HG03064 (cell line): ENCODE measurements at regions not wholly inside any gene's neighbourhood (a gene's known extent, or its start where the extent isn't known, plus 50 kb on each side); places are given as distances from the start of the nearest gene placed in this dataset.
"Not testable (repeated sequence)": the region's sequence is repeated elsewhere in the genome, so short reads cannot be mapped to it uniquely, and the experiment has no call there.

Experiments
- ATAC-seq: cut with Tn5 transposase; IDR thresholded peaks from one replicate; pipeline ENCODE4 v1.9.1; 2021; ENCODE audit warnings: low read depth; ENCODE audit not compliant: unreplicated experiment

DNA sequence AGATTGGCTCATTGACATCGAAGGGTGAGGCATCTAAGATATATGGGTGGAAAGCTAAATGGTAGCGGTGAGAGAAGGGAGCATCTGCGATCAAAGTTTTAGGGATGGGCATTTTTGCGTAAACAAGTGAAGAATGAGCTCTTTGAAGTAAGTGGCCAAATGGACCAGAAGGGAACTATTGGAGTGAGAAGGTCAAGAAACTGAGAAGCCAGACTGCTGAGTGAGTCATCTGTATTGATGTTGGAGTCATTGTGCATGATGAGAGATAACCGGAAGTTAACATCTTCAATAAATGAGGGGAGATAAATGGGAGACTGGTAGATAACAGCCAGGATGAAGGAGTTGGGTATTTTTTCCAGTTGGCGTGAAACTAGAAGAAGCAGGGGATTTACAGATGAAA, 271.9 kb upstream of the PDE3A start:
- no peak for ATAC-seq

DNA sequence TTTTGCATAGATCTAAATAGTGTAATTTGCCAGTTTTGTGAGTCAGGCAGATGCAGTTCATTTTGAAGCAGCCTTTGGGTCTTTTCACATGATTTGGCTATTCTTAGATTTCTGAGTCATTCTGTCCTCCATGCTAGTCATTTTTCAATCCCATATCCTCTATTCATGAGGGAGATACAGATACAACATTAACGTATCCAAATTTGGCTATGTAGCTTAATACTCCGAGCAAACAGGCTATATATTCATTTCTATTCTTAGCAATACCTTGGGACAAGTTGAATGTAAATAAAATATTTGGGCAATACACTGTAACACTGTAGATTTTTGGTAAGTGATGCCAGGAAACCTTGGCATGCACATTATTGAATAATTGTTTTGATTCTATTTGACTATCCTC, 270.7 kb upstream of the PDE3A start:
- no peak for ATAC-seq

DNA sequence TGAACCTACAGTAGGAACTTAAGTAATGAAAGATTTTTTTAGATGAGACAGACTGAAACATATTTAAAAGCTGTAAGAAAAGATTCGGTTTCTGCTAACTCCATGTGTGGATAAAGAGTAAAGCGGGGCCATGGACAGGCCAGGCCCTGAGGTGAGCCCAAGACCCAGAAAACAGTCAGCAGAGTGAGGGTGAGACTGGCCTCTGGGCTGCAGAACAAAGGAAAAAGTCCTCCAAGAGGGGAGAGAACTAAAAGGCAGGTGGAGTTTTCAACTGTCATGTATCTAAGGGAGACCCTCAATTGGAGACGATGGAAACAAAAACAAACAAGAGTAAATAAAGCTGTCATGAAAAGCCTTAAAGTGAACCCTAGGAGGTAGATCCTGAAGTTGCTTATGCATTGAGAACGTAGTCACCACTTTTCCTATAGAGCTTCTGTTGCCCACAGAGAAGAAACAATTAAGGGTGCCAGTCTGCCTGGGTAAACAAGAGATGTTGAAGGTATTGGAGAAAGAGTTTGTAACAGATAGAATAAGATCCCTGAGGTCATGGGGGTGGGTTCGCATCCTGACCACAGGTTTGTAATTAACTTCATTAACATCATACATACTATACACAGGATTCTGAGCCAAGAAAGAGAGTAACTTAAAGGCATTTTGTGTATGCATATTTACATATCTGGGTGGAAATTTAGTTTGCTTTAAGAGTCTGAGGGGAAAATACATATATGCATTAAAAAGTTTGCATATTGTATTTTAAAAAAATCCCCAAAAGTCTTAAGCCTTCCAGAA, 268.7 kb upstream of the PDE3A start:
- no peak for ATAC-seq

DNA sequence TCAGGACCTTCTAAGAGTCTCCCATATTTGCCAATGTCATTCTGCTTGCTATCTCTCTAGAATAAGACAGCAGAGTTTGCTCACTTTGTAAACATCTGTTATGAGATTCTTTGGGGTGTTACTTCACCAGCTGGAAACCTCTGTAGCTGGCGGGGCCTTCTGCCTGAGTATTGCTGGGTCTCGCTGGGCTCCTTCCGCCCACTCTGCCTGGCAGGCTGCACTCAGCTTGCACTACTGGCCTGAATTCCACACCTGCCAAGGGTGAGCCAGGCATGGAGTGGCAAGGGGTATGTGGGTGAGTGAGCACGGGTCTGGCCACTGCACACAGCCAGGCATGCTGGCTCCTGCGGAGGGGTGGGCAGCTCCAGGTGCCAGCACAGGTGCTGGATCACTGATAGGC, 267.3 kb upstream of the PDE3A start:
- no peak for ATAC-seq

DNA sequence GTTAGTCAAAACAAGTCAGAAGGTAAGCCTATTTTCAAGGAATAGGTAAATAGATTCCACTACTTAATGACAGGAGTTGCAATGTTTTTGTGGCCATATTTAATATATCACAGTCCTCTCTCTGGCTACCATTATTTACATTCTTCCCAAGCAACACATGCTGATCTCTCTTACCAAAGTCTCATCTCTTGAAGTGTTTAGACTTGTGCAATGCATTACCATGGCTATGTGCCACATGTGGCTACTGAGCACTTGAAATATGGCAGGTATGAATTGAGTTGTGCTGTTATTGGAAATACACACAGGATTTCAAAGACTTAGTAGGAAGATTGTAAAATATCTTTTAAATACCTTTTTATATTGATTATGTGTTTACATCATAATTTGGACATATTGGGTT, 262.4 kb upstream of the PDE3A start:
- no peak for ATAC-seq

DNA sequence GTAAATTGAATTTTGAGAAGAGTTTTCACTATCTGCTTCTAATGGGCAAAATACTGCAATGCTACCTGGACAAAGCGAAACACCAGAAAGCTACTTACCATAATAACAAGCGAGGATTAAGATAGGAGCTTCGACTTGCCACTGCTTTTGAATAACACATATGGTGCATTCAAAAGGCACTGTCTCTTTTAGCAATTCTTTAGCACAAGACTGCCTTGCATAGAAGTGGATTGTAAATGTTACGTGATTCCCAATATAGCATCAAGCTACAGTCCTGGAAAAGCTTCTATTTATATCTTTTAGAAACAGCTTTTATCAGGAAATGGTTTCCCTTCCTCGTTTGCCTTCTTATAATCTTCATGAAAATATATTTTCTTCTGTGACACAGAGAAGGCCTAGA, 258.7 kb upstream of the PDE3A start:
- ATAC-seq, result no peak

DNA sequence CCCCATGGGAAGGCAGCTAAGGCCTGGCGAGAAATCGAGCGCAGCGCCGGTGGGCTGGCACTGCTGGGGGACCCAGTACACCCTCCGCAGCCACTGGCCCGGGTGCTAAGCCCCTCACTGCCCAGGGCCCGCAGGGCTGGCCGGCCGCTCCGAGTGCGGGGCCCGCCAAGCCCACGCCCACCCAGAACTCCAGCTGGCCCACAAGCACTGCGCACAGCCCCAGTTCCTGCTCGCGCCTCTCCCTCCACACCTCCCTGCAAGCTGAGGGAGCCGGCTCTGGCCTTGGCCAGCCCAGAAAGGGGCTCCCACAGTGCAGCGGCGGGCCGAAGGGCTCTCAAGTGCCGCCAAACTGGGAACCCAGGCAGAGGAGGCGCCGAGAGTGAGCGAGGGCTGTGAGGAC, 253.0 kb upstream of the PDE3A start:
- ATAC-seq, result not testable (repeated sequence)

DNA sequence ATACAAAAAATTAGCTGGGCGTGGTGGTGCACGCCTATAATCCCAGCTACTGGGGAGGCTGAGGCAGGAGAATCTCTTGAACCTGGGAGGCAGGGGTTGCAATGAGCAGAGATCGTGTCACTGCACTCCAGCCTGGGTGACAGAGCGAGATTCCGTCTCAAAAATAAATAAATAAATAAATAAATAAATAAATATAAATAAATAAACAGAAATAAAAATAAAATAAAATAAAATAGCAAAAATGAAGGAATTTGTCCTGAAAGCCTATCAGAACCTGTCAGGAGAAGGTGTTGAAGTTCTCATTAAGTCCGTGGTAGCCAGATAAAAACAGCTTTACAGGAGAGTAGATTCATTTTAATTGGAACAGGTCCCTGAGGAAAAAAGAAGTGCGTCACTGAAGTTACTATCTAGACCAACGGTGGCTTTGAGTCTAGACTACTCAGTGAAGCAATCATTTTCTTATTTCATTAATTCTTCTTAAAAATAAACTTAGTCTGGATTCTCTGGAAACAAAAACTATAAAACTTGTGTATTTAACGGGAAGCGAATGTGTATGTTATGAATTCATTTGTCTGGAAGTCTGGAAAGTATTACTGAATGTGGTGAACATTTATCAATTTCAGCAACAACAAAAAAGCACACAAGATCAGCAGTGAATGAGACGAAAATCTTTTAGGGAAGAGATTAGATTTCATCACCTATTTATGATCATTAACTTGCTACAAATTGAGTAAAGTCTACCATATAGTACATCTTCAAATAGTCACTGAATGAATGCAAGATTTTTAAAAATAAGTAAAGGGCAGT, 248.5 kb upstream of the PDE3A start:
- ATAC-seq, result no peak

DNA sequence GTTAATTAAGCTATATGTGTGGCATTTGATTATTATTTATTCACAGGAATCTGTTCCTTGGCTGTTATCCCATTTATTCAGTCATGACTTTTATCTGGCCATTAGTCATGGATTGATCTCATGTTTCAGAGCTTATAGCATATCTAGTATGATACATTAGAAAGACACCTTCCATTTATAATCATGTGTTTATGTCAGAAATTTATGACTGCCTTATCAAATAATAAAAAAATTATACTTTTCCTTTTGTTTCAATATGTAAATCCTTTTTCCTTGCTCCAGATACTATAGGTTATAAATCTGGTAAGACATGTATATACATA, 248.0 kb upstream of the PDE3A start:
- ATAC-seq, result no peak

DNA sequence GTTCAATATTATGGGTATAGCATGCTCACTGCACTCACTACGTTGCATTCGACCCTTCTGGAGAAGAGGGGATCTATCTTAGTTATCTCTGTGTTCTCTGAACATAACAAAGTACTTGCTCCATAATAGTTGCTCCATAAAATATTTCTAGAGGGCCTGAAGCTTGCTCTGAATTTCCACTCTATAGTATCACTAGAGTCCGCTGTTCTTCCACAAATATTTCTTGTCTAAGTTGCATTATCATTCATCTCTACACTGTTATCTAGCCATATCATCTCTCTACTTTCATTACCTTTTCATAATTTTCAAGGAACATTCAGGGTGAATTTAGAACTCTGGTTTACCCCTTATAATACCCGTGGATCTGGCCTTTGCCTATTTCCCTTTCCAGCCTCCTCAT, 246.1 kb upstream of the PDE3A start:
- ATAC-seq, result no peak

DNA sequence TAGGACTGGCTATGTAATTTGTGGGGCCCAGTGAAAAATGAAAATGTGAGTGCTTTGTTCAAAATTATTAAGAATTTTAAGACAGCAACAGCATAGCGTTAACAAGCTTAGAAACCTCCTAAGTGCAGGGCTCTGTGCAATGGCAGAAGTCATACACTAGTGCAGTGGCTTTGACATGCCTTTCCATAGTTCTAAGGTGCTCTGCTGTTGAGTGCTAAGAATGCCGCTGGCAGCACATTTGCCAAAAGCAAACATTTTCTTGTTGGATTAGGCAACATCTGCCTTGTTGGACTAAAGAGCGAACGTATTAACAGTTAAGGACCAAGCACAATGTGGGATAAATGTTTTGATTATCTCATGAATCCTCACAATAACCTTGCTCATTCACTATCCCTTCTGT, 244.9 kb upstream of the PDE3A start:
- no peak for ATAC-seq

DNA sequence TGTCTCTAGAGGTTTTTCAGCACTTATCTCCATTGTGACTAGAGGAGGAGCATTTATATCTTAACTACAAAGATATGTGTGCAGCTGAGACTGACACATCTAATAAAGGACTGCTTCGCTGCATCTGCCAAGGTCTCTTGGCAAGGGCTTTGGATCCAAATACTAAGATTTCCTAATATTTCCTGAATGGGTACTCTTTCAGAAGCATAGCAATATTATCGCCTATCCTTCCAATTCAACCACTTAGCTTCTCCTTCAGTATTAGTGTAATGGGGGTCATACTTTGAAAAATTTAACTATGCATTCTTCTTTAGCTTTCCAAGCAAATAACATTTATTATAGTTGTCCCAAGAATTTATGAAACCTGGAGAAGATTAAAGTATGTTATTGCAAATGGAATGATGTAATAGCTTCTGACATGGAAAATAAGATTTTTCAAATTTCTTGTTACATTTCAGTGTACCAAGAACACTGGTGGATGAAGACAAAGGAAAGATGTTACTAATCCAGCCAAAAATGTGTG, 243.0 kb upstream of the PDE3A start:
- no peak for ATAC-seq

DNA sequence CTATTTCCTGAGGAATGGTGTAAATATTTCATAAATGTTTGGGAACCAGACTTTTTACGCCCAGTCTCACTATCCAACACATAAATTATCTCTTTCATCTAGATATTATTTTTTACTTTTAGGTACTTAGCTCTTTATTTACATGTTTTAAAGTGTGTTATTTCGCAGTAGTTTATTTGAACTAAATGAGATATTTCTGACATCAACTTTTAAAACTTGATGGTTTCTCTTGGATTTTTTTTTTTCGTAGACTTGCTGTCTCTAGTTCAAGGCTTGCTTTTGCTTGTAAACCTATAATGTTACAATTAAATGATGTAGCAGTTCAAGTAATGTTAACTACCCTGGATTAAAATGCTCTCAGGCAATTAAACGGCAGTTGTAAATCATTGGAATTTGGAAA, 241.7 kb upstream of the PDE3A start:
- no peak for ATAC-seq

DNA sequence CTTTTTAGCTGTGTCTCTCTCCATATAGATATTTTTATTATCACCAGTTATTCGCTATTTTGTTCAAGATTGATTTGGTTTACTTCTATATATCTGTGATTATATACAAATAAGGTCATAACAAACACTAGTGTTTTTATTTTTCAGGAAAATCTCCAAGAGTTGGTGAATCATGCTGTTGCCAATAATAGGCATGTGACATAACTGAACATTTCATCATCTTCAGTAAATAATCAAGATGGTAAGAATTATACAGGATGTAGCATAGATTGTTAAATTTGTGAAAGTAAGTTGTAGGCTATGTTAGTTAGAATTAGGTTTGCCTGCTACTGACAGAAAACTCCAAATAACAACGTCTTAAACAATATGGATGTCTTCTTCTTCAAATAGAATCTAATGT, 240.9 kb upstream of the PDE3A start:
- ATAC-seq, result no peak

DNA sequence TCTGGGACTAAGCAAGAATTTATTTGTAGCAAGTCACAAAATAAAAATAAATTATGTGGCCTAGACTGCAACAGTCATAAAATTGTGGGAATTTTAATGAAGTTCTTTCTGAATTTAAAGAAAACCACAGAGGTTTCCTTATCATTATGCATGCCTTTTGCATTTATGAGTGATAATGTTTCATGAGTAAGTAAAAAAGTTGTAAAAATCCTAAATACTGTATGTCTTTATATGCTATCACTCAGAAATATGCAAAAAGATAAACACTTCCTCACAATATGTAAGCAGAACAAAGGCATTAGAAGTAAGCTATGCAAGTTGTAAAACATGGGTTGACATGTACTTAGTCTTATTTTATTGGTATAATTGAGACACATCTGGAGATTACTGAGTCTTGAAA, 239.4 kb upstream of the PDE3A start:
- ATAC-seq, result no peak

DNA sequence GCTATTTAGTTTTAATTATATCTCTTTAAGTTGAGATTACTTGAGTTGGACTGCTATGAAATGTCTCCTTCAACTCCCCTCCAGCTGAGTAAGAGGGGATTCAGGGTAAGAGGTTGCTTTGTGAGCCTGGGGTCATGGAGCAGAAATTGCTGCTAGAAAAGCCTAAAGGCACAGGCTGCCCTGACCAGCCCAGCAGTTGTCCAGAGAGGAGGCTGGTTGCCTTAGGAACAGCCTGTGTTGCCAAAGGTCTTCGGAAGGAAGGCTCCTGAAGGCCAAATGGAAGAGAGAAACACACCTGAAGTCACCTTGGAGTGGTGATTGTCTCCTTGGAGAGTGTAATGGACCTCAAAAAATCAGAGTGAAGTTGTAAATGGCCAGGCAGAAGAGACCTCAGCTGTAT, 235.5 kb upstream of the PDE3A start:
- no peak for ATAC-seq

DNA sequence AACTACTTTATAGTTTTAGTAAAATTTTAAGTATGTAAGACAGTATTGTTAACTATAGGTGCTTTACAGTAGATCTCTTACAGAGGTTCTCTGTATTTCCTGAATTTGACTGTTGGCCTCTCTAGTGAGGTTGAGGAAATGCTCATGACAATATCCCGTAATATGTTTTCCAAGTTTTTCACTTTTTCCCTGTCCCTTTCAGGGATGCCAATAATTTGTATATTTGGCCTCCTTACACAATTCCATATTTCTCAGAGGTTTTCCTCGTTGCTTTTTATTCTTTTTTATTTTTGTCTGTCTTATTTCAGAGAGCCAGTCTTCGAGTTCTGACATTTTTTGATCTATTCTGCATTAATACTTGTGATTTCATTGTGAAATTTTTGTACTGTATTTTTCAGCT, 233.7 kb upstream of the PDE3A start:
- ATAC-seq, result no peak

DNA sequence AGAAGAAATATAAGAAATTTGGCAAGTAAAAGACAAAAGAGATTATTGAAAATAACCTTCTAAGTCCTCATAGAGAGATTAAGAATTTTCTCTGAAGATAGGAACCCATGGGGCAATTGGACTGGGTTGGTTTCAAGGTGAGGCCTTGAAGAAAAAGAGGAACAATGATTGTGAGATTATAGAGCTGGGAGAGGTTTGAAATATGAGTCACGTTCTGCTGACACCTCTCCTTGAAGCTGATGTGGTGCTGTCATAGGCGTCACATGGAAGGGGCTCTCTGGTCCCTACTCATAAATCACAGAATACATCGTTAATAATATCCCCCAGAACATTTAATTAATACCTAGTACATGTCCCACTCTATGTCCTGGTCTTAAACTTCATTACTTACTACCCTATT, 227.6 kb upstream of the PDE3A start:
- no peak for ATAC-seq

DNA sequence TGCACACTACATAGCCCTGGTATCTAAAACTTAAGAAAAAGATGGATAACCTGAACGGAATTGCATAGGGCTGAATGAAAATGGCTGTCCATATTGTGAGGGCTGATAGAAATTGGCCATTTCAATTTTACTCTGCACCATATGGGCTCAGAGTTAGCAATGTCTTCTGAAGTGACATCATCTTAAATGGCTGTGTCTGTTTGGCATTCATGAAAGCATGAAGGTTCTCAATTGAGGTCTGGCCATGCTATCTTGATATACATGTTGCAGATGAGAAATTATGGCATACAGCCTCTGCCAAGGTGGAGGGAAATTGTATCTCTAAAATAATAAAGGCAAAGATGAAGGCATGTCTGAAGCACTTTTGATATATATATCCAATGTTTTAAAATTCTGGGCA, 226.0 kb upstream of the PDE3A start:
- no peak for ATAC-seq

DNA sequence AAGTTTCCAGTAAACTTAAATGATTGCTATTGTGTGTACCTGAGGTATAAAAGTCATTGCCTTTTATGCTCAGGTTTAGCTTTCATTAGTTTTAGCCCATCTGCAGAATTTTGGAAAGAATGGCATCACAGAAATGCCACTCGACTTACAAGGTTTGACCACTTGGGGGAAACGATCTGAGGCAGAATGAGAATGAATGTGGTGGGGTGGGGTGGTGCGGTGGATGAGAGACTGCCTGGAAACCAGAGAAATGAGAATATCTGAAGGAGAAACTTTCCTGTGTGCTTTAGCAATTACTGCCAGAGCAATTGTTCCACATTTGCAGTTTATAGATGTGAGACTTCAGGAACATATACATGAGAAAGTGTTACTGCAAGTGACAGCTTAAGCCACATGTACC, 225.4 kb upstream of the PDE3A start:
- no peak for ATAC-seq

DNA sequence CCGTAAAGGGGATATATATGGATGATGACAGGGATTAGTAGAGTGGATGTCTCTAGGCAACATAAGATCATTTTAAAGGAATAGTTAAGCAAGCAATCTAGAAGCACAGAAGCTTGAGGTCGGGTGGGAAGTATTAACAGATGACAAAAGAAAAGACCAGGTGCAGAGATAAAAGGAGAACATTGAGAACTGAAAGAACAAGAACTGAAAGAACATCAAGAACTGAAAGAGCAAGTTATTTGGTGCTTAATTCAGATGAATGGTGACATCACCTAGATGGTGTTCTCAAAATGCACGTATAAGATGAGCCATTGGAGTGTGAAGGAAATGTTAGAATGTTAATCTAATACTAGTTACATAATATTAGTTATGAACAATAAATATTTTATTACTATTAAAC, 224.0 kb upstream of the PDE3A start:
- ATAC-seq, result no peak

DNA sequence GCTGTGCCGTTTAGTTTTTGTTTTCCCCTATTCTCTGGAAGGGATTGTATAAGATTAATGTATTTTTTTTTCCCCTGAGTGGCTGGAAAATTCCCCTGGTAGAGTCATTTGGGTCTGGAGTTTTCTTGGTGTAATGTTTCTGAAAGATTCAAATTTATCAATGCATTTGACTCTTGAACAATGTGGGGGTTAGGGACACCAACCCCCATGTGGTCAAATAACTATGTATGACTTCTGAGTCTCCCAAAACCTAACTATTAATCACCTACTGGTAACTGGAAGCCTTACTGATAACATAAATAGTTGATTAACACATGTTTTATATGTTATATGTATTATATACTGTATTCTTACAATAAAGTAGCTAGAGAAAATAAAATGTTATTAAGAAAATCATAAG, 220.1 kb upstream of the PDE3A start:
- no peak for ATAC-seq
